ENCODE measurements at regions not wholly inside any gene's neighbourhood (a gene's known extent, or its start where the extent isn't known, plus 50 kb on each side); places are given as distances from the start of the nearest gene placed in this dataset.

DNA sequence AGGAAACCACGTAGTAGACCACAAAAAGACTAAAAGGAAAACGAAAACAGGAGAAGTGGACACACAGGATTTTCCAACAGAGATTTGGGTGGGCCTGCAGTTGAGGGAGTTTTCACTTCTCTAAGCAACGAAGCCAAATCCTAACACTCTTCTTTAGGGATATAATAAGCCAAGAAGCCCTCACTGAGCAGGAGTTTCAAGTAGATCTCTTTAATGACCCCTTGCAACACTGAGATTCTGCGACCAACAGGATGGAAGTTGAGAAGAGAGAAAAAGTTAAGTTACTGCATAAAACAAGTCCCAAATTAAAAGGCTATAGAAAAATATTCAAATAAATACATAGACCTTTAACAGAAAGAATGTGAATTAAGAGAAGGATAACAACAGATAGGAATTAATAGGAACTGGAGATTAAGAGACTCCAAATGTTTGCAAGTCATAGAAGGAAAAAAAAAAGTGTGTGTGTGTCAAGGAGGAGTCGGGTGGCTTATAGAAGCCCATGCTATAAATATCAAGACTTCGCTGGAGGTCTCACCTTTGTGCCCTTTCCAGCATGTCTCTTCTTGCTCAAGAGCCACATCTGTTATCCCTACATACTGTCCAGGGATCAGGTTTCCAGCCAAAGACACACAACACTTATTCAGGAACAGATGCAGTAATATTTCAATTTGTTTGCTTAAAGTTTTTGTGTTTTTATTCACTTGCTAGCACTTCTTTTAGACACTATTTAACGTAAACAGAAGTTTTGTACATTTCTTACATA, 69.4 kb upstream of the ARHGAP28 start:
- no peak for DNase-seq

DNA sequence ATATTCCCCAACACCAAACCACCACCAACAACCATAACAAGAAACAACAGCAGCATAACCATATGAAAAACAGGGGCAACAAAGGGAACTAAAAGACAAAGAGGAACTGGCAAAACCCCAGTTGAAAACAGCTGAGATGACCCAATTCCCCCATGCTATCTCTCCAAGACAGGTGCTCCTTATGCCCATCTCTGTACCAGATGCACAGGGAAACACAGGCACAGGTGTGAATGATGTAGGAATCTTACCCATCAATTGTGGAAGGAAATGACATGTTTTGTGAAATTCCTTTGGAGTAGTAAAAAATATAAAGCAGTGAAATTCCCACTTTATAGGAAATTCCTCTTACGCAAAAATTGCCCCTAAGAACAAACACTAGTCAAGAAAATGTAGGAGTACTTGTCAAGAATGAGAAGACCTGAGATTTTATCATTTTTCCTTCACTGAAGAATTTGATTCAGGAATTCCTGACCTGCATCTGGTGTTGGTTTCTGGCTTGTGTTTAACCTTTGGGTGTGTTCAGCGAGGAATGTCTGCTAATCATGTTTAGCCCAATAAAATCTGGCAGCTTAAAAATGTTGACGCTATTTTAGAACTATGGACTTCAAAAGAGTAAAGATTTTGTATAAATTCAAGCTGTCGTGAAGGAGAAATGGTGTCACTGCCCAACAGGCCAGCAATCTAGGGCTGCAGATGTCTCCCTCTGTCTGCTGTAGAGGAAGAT, 67.7 kb upstream of the ARHGAP28 start:
- no peak for DNase-seq

DNA sequence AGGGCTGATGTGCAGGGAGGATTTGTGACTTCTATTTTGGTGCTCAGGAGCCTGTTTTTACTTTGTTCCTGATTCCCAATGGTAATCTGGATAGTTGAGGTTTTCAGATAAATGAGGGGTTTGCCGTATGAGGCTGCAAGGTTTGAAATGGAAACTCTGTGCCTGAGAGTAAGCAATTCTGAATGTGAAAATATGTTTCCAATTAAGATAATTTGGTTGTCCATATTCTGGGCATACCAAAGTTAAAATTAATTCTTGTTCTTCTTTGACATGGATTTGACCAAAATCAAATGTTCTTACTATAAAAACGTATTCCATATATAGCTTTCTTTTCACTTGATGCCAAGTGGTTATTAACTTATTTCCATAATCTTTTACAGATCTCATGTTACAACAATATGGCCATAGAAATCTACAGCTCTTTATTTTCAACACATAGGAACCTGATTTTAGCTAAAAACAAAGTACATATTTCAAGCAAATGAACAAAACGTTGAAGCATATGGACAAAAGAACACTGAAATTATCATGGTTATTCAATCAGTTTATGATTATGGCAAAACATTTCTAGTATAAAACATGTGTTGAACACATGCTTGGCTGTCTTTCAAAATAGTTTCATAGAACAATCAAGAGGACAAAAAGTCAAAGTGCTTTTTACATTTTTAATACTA, 63.4 kb upstream of the ARHGAP28 start:
- DNase-seq = no peak

- DNase-seq = no peak
Observed at GRCh38 chr18:6668836-6669235, 60.7 kb upstream of the ARHGAP28 start.

DNA sequence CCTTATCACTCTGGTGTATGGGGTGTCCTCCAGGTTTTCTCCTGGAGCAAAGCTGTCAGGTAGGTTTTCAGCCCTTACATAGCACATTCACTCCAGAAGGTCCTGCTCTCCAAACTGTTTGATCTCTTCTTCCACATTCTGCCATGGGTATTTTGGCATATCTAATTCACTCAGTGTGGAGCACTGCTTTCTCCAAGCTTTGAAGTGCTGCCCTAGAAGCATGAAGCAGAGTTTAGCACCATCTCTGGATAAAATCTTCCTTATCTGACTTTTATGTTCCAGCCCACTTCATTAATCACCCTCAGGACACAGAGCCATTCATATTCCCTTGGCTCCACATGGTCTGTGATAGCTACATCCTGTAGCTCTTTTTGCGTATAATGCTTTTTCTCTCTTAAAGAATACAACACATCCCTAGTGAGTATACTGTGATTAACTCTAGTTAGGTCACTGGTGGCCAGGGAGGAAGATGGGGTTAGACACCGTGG, 56.7 kb upstream of the ARHGAP28 start:
- DNase-seq = no peak

GRCh38 chr18:6677086-6677485, 52.4 kb upstream of the ARHGAP28 start:
- DNase-seq = no peak

DNA sequence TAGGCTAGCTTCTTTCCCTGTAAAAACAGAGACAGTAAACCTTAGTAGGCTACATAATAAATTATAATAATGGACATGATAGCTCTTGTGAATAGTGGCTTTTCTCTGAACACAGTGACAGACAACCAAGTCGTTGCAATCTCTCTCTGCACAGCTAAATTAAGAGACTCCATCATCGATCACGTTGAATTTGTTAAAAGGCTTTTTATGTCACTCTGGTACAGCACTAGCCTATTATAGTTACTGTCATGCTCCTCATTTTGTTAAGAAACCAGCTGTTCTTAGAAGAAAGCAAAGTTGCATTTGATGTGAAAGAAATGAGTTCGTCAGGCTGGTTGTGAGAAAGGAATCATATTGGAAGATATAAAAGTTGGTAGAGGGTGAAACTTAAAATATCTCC, 50.3 kb upstream of the ARHGAP28 start:
- DNase-seq = no peak
